ENCODE measurements at regions not wholly inside any gene's neighbourhood (a gene's known extent, or its start where the extent isn't known, plus 50 kb on each side); places are given as distances from the start of the nearest gene placed in this dataset.

DNA sequence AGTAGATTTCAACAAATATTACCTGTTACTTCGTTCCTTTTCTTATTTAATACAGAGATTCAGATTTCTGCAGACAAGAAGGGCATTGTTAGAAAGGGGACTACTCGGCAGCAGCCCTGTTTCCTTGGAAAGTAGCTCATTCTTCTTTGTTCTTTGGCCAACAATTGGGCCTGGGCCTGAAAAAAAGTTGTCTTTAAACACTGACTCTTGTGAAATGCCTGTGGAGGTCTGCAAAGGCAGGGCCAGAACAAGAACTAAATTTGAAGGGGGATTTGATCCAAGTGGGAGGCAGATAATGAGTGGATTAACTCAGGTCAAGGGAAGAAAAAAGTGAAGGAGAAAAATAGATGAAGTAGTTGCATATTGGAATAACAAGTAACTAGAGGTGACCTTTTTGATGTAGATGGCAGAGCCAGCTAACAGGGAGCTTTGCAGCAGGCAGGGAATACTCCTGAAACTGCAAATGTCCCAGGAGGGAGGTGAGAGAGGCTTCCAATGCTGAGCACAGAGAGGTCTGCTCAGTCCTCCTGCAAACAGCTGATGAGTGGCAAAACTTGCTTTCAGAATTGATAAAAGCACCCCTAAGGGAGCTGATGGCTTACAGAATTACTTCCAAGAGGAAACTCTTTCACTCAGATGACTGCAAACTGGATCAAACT lies 393.2 kb upstream of the HS3ST1 start:
- no peak for TF ChIP-seq EGR1 (IDR thresholded peaks at IDR 0.05; ENCODE audit: low read depth)
- TF ChIP-seq, protein P1, sequence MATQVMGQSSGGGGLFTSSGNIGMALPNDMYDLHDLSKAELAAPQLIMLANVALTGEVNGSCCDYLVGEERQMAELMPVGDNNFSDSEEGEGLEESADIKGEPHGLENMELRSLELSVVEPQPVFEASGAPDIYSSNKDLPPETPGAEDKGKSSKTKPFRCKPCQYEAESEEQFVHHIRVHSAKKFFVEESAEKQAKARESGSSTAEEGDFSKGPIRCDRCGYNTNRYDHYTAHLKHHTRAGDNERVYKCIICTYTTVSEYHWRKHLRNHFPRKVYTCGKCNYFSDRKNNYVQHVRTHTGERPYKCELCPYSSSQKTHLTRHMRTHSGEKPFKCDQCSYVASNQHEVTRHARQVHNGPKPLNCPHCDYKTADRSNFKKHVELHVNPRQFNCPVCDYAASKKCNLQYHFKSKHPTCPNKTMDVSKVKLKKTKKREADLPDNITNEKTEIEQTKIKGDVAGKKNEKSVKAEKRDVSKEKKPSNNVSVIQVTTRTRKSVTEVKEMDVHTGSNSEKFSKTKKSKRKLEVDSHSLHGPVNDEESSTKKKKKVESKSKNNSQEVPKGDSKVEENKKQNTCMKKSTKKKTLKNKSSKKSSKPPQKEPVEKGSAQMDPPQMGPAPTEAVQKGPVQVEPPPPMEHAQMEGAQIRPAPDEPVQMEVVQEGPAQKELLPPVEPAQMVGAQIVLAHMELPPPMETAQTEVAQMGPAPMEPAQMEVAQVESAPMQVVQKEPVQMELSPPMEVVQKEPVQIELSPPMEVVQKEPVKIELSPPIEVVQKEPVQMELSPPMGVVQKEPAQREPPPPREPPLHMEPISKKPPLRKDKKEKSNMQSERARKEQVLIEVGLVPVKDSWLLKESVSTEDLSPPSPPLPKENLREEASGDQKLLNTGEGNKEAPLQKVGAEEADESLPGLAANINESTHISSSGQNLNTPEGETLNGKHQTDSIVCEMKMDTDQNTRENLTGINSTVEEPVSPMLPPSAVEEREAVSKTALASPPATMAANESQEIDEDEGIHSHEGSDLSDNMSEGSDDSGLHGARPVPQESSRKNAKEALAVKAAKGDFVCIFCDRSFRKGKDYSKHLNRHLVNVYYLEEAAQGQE (IDR thresholded peaks at IDR 0.05; ENCODE audit: low read depth) = no peak
- TF ChIP-seq CEBPB (IDR thresholded peaks at IDR 0.05; ENCODE audit: low read depth) = no peak
- TF ChIP-seq, protein P2, sequence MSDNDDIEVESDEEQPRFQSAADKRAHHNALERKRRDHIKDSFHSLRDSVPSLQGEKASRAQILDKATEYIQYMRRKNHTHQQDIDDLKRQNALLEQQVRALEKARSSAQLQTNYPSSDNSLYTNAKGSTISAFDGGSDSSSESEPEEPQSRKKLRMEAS (IDR thresholded peaks at IDR 0.05) = no peak
- no peak for TF ChIP-seq SIN3A (IDR thresholded peaks at IDR 0.05; ENCODE audit: low read depth)
- TF ChIP-seq FOSL1 (IDR thresholded peaks at IDR 0.05; ENCODE audit: low read depth) = no peak
- TF ChIP-seq, protein P3, sequence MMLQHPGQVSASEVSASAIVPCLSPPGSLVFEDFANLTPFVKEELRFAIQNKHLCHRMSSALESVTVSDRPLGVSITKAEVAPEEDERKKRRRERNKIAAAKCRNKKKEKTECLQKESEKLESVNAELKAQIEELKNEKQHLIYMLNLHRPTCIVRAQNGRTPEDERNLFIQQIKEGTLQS (IDR thresholded peaks at IDR 0.05) = no peak
- no peak for TF ChIP-seq RAD21 (IDR thresholded peaks at IDR 0.05; ENCODE audit: low read depth)
- TF ChIP-seq SRF (IDR thresholded peaks at IDR 0.05; ENCODE audit: low read depth) = no peak
- TF ChIP-seq TCF7L2 (IDR thresholded peaks at IDR 0.05; ENCODE audit: borderline replicate concordance, extremely low read depth, insufficient read depth, insufficient read length) = no peak
- no peak for TF ChIP-seq SP1 (IDR thresholded peaks at IDR 0.05; ENCODE audit: low read depth)
- no peak for TF ChIP-seq ELF1 (IDR thresholded peaks at IDR 0.05; ENCODE audit: borderline replicate concordance, low read depth)
- no peak for TF ChIP-seq POLR2AphosphoS5 (IDR thresholded peaks at IDR 0.05; ENCODE audit: low read depth, low read length)
- RAD21 ChIA-PET (ENCODE audit: low non-redundant PET in 1 of 2, low total read pairs in 2 of 2, uncharacterized antibody in 2 of 2, unreplicated experiment in 2 of 2) = no interaction called here
- H3K9me2 ChIP-seq (ENCODE audit: insufficient read depth) = no peaks in the 10 kb centered on the region
- H3K27me3 ChIP-seq (ENCODE audit: insufficient read depth, low read length) = no peaks in the 10 kb centered on the region
- H3K4me3 ChIP-seq (replicated peaks in 1 of 2; ENCODE audit: low read depth in 1 of 2, low read length in 2 of 2) = no peak overlapping the region
- DNase-seq (ENCODE audit: low read depth, low spot score) (no peak), ATAC-seq (no peak)
- no peaks in the 10 kb centered on the region for H4K20me1 ChIP-seq (ENCODE audit: insufficient read depth)
- H3K9ac ChIP-seq (ENCODE audit: low read length) = no peak overlapping the region
- H3K9me3 ChIP-seq (ENCODE audit: control insufficient read depth in 1 of 2, insufficient read depth in 1 of 2, low read depth in 1 of 2, low read length in 2 of 2) = no peaks in the 10 kb centered on the region
- POLR2A ChIA-PET = no interaction called here
- no peaks in the 10 kb centered on the region for H3K36me3 ChIP-seq (ENCODE audit: control insufficient read depth in 1 of 2, insufficient read depth in 2 of 2, low read length in 2 of 2)
- no peaks in the 10 kb centered on the region for H3K4me1 ChIP-seq (ENCODE audit: control insufficient read depth in 1 of 2, insufficient read depth in 2 of 2, low read length in 2 of 2)
- CTCF ChIA-PET = interaction anchor here (1.0 kb wide), 1 partner anchor 17 kb away, joined by 3 read pairs; no protein-coding TSS in a partner anchor
- intact Hi-C loops (cut with micrococcal nuclease) = no loop called here
- no peak overlapping the region for H3K4me2 ChIP-seq (ENCODE audit: low read length)
- no peak overlapping the region for H2AFZ ChIP-seq (ENCODE audit: low read depth, low read length, poor library complexity, severe bottlenecking)
- no peaks in the 10 kb centered on the region for H3K79me2 ChIP-seq (ENCODE audit: insufficient read depth, low read length)
- H3K27ac ChIP-seq (ENCODE audit: low read depth, low read length) = no peak overlapping the region
- BruUV-seq (replicated peaks) = no TSS peak
